Esophagus squamous epithelium (tissue), 5 donors: ENCODE measurements at regions not wholly inside any gene's neighbourhood (a gene's known extent, or its start where the extent isn't known, plus 50 kb on each side); places are given as distances from the start of the nearest gene placed in this dataset.

Experiments
- DNase-seq: peaks from one replicate; lab custom pipeline; 2025; lab: John Stamatoyannopoulos, UW
- H3K27ac ChIP-seq, 4 donors: fragments of 200-600 bp; sonication (generic); one replicate each; pipeline ENCODE4 v1.5.1; 2016 to 2019; ENCODE audit warnings: mild to moderate bottlenecking in 1 of 4
- H3K27me3 ChIP-seq, 4 donors: fragments of 200-600 bp; sonication (generic); 1 replicate in 3 of 4; 2 replicates in 1 of 4; pipeline versions ENCODE4 v1.5.1 to v1.6.0; 2017 to 2021; ENCODE audit warnings: antibody characterized with exemption in 1 of 4
- H3K36me3 ChIP-seq, 3 donors: fragments of 200-600 bp; sonication (generic); one replicate each; pipeline ENCODE4 v1.5.1; 2016 to 2019
- H3K4me1 ChIP-seq, 3 donors: fragments of 200-600 bp; sonication (generic); one replicate each; pipeline ENCODE4 v1.5.1; 2017 to 2019
- H3K4me3 ChIP-seq, 4 donors: fragments of 200-600 bp; sonication (generic); 1 replicate in 3 of 4; 2 replicates in 1 of 4; pipeline ENCODE4 v1.5.1; 2016 to 2019; ENCODE audit warnings: mild to moderate bottlenecking in 2 of 4, moderate library complexity in 1 of 4
- H3K9me3 ChIP-seq, 3 donors: fragments of 200-600 bp; sonication (generic); one replicate each; pipeline ENCODE4 v1.5.1; 2016 to 2019
- POLR2A ChIP-seq, 4 donors: fragments of 450-650 bp; IDR thresholded peaks; one replicate each; pipeline ENCODE4 v1.6.1; 2017; ENCODE audit warnings: antibody characterized with exemption in 4 of 4, mild to moderate bottlenecking in 4 of 4, moderate library complexity in 3 of 4
- whole genome bisulfite sequencing, 2 donors: methylation state at CpG; one replicate each; pipeline ENCODE4 v1.1.5; 2018; 5-methylcytosine and 5-hydroxymethylcytosine counted together
- intact Hi-C: fragments of 100-400 bp; cut with DNase I; formaldehyde crosslinking; loops from one replicate; pipeline ENCODE4 v1.15.0; 2022
- TF ChIP-seq, protein P1 (sequence below), 6 experiments: fragments of 450-650 bp in 4 of 6; fragments of 200-600 bp in 2 of 6; sonication (generic) in 2 of 6; IDR thresholded peaks; one replicate each; pipeline ENCODE4 v1.5.1; 2016 to 2019; ENCODE audit warnings: antibody characterized with exemption in 6 of 6, mild to moderate bottlenecking in 4 of 6, moderate library complexity in 4 of 6
- donor health status: DM: yes; HTN: yes; CAD: no.

- no peaks in the 10 kb centered on the region for H3K9me3 ChIP-seq
- intact Hi-C loops, result no loop called here
- no peaks in the 10 kb centered on the region for H3K36me3 ChIP-seq
- 49 to 50% methylated on average over 8 of the region's 8 CpGs for WGBS, 2 donors
- no peak for DNase-seq
- H3K27me3 ChIP-seq, result no peaks in the 10 kb centered on the region
- H3K4me1 ChIP-seq, result no peaks in the 10 kb centered on the region
- no peak overlapping the region for H3K27ac ChIP-seq
- TF ChIP-seq, protein P1, sequence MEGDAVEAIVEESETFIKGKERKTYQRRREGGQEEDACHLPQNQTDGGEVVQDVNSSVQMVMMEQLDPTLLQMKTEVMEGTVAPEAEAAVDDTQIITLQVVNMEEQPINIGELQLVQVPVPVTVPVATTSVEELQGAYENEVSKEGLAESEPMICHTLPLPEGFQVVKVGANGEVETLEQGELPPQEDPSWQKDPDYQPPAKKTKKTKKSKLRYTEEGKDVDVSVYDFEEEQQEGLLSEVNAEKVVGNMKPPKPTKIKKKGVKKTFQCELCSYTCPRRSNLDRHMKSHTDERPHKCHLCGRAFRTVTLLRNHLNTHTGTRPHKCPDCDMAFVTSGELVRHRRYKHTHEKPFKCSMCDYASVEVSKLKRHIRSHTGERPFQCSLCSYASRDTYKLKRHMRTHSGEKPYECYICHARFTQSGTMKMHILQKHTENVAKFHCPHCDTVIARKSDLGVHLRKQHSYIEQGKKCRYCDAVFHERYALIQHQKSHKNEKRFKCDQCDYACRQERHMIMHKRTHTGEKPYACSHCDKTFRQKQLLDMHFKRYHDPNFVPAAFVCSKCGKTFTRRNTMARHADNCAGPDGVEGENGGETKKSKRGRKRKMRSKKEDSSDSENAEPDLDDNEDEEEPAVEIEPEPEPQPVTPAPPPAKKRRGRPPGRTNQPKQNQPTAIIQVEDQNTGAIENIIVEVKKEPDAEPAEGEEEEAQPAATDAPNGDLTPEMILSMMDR (IDR thresholded peaks at IDR 0.05), result no peak
- TF ChIP-seq POLR2A (IDR thresholded peaks at IDR 0.05), result no peak
- H3K4me3 ChIP-seq, result no peak overlapping the region
Observed at GRCh38 chr14:26872515-26873361, 274.9 kb upstream of the NOVA1 start.

DNA sequence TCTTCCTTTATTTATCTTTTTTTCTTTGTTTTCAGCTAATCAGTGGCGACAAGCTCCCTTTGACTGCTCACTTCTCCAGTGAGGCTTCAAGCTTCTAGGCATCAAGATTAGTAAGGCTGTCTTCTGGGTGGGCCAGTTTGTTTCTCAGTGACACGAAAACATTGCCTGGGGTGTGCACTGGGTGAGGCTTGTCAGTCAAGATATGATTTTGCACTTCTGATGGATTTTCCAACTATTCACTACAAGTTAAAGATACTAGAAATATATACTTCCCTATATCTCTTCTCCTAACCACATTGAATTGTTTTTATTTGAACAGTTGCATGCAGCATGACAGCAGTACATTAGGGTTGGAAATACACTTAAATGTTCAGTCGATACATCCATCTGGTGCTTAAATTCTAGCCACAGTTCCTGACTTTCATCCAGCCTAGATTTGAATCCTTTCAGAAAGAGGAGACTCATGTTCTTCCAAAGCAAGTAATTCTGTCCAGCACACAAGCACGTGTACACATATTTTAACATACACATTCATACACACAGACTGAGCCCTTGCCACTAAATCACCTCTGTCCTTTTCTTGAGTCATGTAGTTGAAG is 275.6 kb upstream of the NOVA1 start:
- TF ChIP-seq, protein P1 (IDR thresholded peaks at IDR 0.05), result no peak
- TF ChIP-seq POLR2A (IDR thresholded peaks at IDR 0.05), result no peak
- intact Hi-C loops, result no loop called here
- DNase-seq, result no peak
- 67 to 81% methylated on average over 4 of the region's 4 CpGs for WGBS, 2 donors
- Histone ChIP-seq H3K4me3 (no peak overlapping the region), H3K36me3 (no peaks in the 10 kb centered on the region), H3K9me3 (no peaks in the 10 kb centered on the region), H3K4me1 (no peaks in the 10 kb centered on the region), H3K27me3 (no peaks in the 10 kb centered on the region), H3K27ac (no peak overlapping the region)

DNA sequence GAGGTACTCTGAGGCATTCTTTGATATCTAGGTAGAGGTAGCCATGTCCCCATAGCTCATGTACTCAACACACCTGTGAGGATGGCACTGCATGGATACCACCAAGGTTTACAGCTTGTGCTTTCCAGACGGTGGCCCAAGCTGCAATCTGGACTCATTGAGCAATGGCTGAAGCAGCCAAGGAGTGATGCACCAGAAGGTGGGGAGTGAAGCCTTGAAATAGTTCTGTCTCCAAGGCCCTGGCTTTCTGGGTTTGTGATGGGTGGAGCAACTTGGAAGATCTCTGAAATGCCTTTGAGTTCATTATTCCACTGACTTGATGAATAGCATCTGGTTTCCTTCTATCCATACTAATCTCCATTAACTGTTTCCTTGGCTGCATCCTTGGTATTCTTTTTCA is 290.0 kb upstream of the NOVA1 start:
- TF ChIP-seq, protein P1 (IDR thresholded peaks at IDR 0.05), result no peak
- no peak for TF ChIP-seq POLR2A (IDR thresholded peaks at IDR 0.05)
- intact Hi-C loops, result no loop called here
- Histone ChIP-seq H3K4me1 (no peaks in the 10 kb centered on the region), H3K36me3 (no peaks in the 10 kb centered on the region), H3K9me3 (peaks cover 0 to 4% (median 3%) of the 10 kb centered on the region in 3 donors), H3K27me3 (no peaks in the 10 kb centered on the region), H3K27ac (peak overlapping the region in 1 of 4 donors; percentile 16), H3K4me3 (no peak overlapping the region)
- WGBS, 2 donors, result 43 to 86% methylated on average over 1 of the region's 1 CpG
- no peak for DNase-seq

- no peak for DNase-seq
- Histone ChIP-seq H3K4me3 (no peak overlapping the region), H3K4me1 (no peaks in the 10 kb centered on the region), H3K27me3 (no peaks in the 10 kb centered on the region), H3K36me3 (no peaks in the 10 kb centered on the region), H3K9me3 (peaks cover 0 to 4% (median 0%) of the 10 kb centered on the region in 3 donors), H3K27ac (no peak overlapping the region)
- 70 to 80% methylated on average over 1 of the region's 1 CpG for WGBS, 2 donors
- intact Hi-C loops, result no loop called here
- TF ChIP-seq POLR2A (IDR thresholded peaks at IDR 0.05), result no peak
- TF ChIP-seq, protein P1 (IDR thresholded peaks at IDR 0.05), result no peak
Observed at GRCh38 chr14:26888592-26888991, 290.8 kb upstream of the NOVA1 start.

DNA sequence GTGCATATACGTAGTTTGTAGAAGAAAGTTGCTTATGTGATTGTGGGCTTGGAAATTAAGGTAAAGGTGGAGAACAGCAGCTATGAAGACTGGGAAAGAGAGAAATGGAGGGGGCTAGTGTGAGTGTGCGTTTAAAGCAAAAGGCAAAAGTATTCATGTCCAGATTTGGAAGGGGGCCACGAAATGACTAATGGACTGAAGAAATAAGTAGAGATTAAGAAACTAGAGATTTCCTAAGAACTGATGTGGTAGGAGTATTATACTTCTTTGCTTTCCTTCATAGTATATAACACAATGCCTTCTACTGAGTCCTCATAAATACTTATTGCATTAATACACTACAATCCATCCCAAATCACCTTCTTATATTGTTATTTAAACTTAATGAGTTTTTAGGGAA is 298.6 kb upstream of the NOVA1 start:
- intact Hi-C loops, result no loop called here
- no peak for TF ChIP-seq POLR2A (IDR thresholded peaks at IDR 0.05)
- TF ChIP-seq, protein P1 (IDR thresholded peaks at IDR 0.05), result no peak
- DNase-seq, result no peak

More for the DNA sequence above, 298.6 kb upstream of the NOVA1 start:
- Histone ChIP-seq H3K27me3 (no peaks in the 10 kb centered on the region), H3K4me1 (no peaks in the 10 kb centered on the region), H3K4me3 (no peak overlapping the region), H3K9me3 (no peaks in the 10 kb centered on the region), H3K27ac (no peak overlapping the region), H3K36me3 (no peaks in the 10 kb centered on the region)
- 58 to 60% methylated on average over 3 of the region's 3 CpGs for WGBS, 2 donors
